ENCODE measurements at regions not wholly inside any gene's neighbourhood (a gene's known extent, or its start where the extent isn't known, plus 50 kb on each side); places are given as distances from the start of the nearest gene placed in this dataset.

DNA sequence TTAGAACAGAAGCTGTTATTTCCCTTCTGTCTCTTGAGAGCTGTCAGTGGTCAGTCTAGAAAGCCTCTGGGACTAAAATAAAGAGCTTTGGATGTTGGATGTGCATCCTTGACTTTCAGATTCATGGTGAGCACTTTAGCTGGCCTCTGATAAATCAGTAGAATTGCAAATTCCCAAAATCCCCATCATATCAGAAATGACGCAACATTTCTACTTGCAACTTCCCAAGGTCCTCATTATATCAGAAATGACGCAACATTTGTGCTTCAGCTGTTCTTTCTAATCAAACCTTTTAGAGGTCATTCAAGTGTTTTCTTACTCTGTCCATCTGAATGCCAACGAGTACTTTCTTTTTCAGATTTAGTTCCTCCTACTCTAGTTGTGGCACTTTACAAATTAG, 167.3 kb upstream of the MOCS2 start:
- TF ChIP-seq, protein P1, sequence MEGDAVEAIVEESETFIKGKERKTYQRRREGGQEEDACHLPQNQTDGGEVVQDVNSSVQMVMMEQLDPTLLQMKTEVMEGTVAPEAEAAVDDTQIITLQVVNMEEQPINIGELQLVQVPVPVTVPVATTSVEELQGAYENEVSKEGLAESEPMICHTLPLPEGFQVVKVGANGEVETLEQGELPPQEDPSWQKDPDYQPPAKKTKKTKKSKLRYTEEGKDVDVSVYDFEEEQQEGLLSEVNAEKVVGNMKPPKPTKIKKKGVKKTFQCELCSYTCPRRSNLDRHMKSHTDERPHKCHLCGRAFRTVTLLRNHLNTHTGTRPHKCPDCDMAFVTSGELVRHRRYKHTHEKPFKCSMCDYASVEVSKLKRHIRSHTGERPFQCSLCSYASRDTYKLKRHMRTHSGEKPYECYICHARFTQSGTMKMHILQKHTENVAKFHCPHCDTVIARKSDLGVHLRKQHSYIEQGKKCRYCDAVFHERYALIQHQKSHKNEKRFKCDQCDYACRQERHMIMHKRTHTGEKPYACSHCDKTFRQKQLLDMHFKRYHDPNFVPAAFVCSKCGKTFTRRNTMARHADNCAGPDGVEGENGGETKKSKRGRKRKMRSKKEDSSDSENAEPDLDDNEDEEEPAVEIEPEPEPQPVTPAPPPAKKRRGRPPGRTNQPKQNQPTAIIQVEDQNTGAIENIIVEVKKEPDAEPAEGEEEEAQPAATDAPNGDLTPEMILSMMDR (IDR thresholded peaks at IDR 0.05) = no peak
- no peak for TF ChIP-seq POLR2A (IDR thresholded peaks at IDR 0.05)

Data from prostate gland (tissue), 2 donors.